Left lung (tissue), 4 donors: ENCODE measurements at regions not wholly inside any gene's neighbourhood (a gene's known extent, or its start where the extent isn't known, plus 50 kb on each side); places are given as distances from the start of the nearest gene placed in this dataset.
"Not testable (repeated sequence)": the region's sequence is repeated elsewhere in the genome, so short reads cannot be mapped to it uniquely, and the experiment has no call there.

Source experiments
- ATAC-seq: fragments of 200-7000 bp; cut with Tn5 transposase; one replicate; pipeline ENCODE4 v1.9.1; 2020; ENCODE audit warnings: moderate library complexity
- DNase-seq, 4 donors: peaks; one replicate each; pipeline ENCODE4 v3.0.0-alpha.2; 2013 to 2020
- H3K27ac ChIP-seq, 2 donors: fragments of 200-600 bp; sonication (generic) in 1 of 2; one replicate each; pipeline versions ENCODE4 v1.5.0 to v1.8.0; 2020 to 2021
- H3K27me3 ChIP-seq, 2 donors: fragments of 200-600 bp; sonication (generic) in 1 of 2; one replicate each; pipeline versions ENCODE4 v1.5.0 to v1.8.0; 2020 to 2021
- H3K36me3 ChIP-seq, 2 donors: fragments of 200-600 bp; sonication (generic) in 1 of 2; one replicate each; pipeline versions ENCODE4 v1.5.0 to v1.8.0; 2020 to 2021
- H3K4me1 ChIP-seq, 2 donors: fragments of 200-600 bp; one replicate each; pipeline ENCODE4 v1.8.0; 2021
- H3K4me3 ChIP-seq, 2 donors: fragments of 200-600 bp; sonication (generic) in 1 of 2; one replicate each; pipeline versions ENCODE4 v1.5.0 to v1.8.0; 2020 to 2021; ENCODE audit warnings: mild to moderate bottlenecking in 1 of 2
- H3K9me3 ChIP-seq, 2 donors: fragments of 200-600 bp; sonication (generic) in 1 of 2; one replicate each; pipeline versions ENCODE4 v1.5.0 to v1.8.0; 2020 to 2021
- CTCF ChIP-seq, 2 donors: fragments of 200-600 bp; sonication (generic) in 1 of 2; IDR thresholded peaks; one replicate each; pipeline versions ENCODE4 v1.5.0 to v1.8.0; 2021; ENCODE audit warnings: antibody characterized with exemption in 2 of 2
- intact Hi-C, 2 donors: fragments of 100-400 bp; cut with DNase I; formaldehyde crosslinking; loops; one replicate each; pipeline versions ENCODE4 v1.11.2 to v1.14.2; 2022
- donor health status: DM: no; HTN: yes; CAD: no.
- donor health status: DM: no; HTN: no; CAD: no.

DNA sequence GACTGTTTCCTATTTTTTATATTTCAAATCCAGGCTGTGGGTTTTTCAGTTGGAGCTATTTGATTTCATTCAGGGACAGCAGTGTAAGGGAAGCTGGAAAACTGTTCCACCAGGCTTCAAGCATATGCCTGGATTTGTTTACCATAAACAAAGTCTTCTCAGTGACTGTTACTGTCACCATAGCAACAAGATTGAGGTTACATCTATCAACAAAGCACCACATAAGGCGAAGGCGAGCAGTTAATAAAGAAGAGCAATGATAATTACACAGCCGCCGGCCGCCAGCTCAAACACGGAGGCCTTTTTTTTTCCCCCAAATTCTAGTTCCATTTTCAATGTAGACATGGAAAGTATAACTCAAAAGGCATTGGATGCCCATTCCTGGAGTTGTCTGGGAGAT, 553.7 kb upstream of the SYT4 start:
- ATAC-seq (no peak), DNase-seq (peak in 2 of 4 donors; percentile 46 to 63)
- Histone ChIP-seq H3K27me3 (no peaks in the 10 kb centered on the region), H3K27ac (no peak overlapping the region), H3K9me3 (no peaks in the 10 kb centered on the region), H3K4me1 (no peaks in the 10 kb centered on the region), H3K4me3 (no peak overlapping the region), H3K36me3 (no peaks in the 10 kb centered on the region)
- no peak for TF ChIP-seq CTCF (IDR thresholded peaks at IDR 0.05)
- intact Hi-C loops: no loop called here

- no peak for DNase-seq
- H3K9me3 ChIP-seq: no peaks in the 10 kb centered on the region
- ATAC-seq: no peak
- H3K27me3 ChIP-seq: no peaks in the 10 kb centered on the region
- no peak overlapping the region for H3K4me3 ChIP-seq
- H3K27ac ChIP-seq: peak overlapping the region in 1 of 2 donors; percentile 29
- intact Hi-C loops: no loop called here
- H3K36me3 ChIP-seq: no peaks in the 10 kb centered on the region
- TF ChIP-seq CTCF (IDR thresholded peaks at IDR 0.05): no peak
- H3K4me1 ChIP-seq: no peaks in the 10 kb centered on the region
These were observed 569.0 kb upstream of the SYT4 start for GRCh38 chr18:43846299-43846698.

GRCh38 chr18:43847164-43848091, 570.1 kb upstream of the SYT4 start:
- ATAC-seq (no peak), DNase-seq (peak in 2 of 4 donors; percentile 79 to 85)
- Histone ChIP-seq H3K4me3 (no peak overlapping the region), H3K36me3 (no peaks in the 10 kb centered on the region), H3K4me1 (no peaks in the 10 kb centered on the region), H3K27ac (peak overlapping the region; percentile 29 to 31), H3K9me3 (no peaks in the 10 kb centered on the region), H3K27me3 (no peaks in the 10 kb centered on the region)
- TF ChIP-seq CTCF (IDR thresholded peaks at IDR 0.05): no peak
- intact Hi-C loops: no loop called here

DNA sequence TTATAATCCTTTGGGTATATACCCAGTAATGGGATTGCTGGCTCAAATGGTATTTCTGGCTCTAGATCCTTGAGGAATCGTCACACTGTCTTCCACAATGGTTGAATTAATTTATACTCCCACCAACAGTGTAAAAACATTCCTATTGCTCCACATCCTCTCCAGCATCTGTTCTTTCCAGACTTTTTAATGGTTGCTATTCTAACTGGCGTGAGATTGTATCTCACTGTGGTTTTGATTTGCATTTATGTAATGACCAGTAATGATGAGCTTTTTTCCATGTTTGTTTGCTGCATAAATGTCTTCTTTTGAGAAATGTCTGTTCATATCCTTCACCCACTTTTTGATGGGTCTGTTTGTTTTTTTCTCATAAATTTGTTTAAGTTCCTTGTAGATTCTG, 572.5 kb upstream of the SYT4 start:
- H3K9me3 ChIP-seq, DNase-seq, intact Hi-C loops, H3K4me3 ChIP-seq, ATAC-seq, H3K36me3 ChIP-seq, H3K27ac ChIP-seq, H3K27me3 ChIP-seq, H3K4me1 ChIP-seq: not testable (repeated sequence)

GRCh38 chr18:43855376-43855775, 578.1 kb upstream of the SYT4 start:
- no peaks in the 10 kb centered on the region for H3K27me3 ChIP-seq
- no peak overlapping the region for H3K27ac ChIP-seq
- peaks cover 0 to 2% of the 10 kb centered on the region in 2 donors for H3K9me3 ChIP-seq
- H3K4me3 ChIP-seq: no peak overlapping the region
- no peak for DNase-seq
- H3K4me1 ChIP-seq: no peaks in the 10 kb centered on the region
- H3K36me3 ChIP-seq: no peaks in the 10 kb centered on the region
- no peak for TF ChIP-seq CTCF (IDR thresholded peaks at IDR 0.05)
- intact Hi-C loops: no loop called here
- no peak for ATAC-seq
